Left cardiac atrium (tissue), 4 donors: ENCODE measurements at regions not wholly inside any gene's neighbourhood (a gene's known extent, or its start where the extent isn't known, plus 50 kb on each side); places are given as distances from the start of the nearest gene placed in this dataset.
"Not testable (repeated sequence)": the region's sequence is repeated elsewhere in the genome, so short reads cannot be mapped to it uniquely, and the experiment has no call there.

Experiments used
- ATAC-seq, 2 donors: fragments of 200-7000 bp; cut with Tn5 transposase; one replicate each; pipeline ENCODE4 v1.9.1; 2020; ENCODE audit warnings: mild to moderate bottlenecking in 2 of 2, moderate library complexity in 2 of 2
- DNase-seq: peaks from one replicate; pipeline ENCODE4 v3.0.0-alpha.2; 2020
- intact Hi-C, 2 donors: fragments of 100-400 bp; cut with DNase I; formaldehyde crosslinking; loops; one replicate each; pipeline versions ENCODE4 v1.14.1 to v1.15.1; 2022 to 2023
- donor health status: DM: no; HTN: yes; CAD: no.
- donor health status: DM: no; HTN: yes; CAD: no; lungs with severe emphysema.
- donor health status: DM: yes; HTN: yes; CAD: no.
- donor health status: Dilated cardiomyopathy.

- no peak for DNase-seq
- peak in 1 of 2 donors; percentile 68 for ATAC-seq
- intact Hi-C loops = no loop called here
These were observed 107.6 kb downstream of the THBS2 start for GRCh38 chr6:169145991-169146501.

GRCh38 chr6:169145496-169145895, 108.2 kb downstream of the THBS2 start:
- no peak for ATAC-seq
- DNase-seq = no peak
- intact Hi-C loops = no loop called here

- ATAC-seq (no peak), DNase-seq (no peak)
- intact Hi-C loops = no loop called here
These were observed 109.3 kb downstream of the THBS2 start for GRCh38 chr6:169144356-169144755.

- ATAC-seq (no peak), DNase-seq (no peak)
- intact Hi-C loops = no loop called here
These were observed 111.2 kb downstream of the THBS2 start for GRCh38 chr6:169142538-169142844.

GRCh38 chr6:169141671-169142537, 111.7 kb downstream of the THBS2 start:
- intact Hi-C loops = no loop called here
- ATAC-seq (peak; percentile 80 to 81), DNase-seq (no peak)

- no peak for ATAC-seq
- intact Hi-C loops = no loop called here
These were observed 112.6 kb downstream of the THBS2 start for GRCh38 chr6:169140986-169141495.

GRCh38 chr6:169139179-169139971, 114.3 kb downstream of the THBS2 start:
- ATAC-seq = no peak
- no peak for DNase-seq
- intact Hi-C loops = no loop called here

More at GRCh38 chr6:169140986-169141495, 112.6 kb downstream of the THBS2 start:
- no peak for DNase-seq

- intact Hi-C loops = no loop called here
- DNase-seq = no peak
- ATAC-seq = no peak
These were observed 121.2 kb downstream of the THBS2 start for GRCh38 chr6:169132352-169132940.

GRCh38 chr6:169131390-169131789, 122.3 kb downstream of the THBS2 start:
- ATAC-seq (no peak), DNase-seq (no peak)
- intact Hi-C loops = no loop called here

GRCh38 chr6:169130113-169130512, 123.5 kb downstream of the THBS2 start:
- ATAC-seq (no peak), DNase-seq (no peak)

GRCh38 chr6:169121013-169121412, 132.6 kb downstream of the THBS2 start:
- DNase-seq (no peak), ATAC-seq (no peak)
- intact Hi-C loops = no loop called here

More at GRCh38 chr6:169130113-169130512, 123.5 kb downstream of the THBS2 start:
- intact Hi-C loops = no loop called here

GRCh38 chr6:169119669-169120068, 134.0 kb downstream of the THBS2 start:
- ATAC-seq (no peak), DNase-seq (no peak)
- intact Hi-C loops = no loop called here

GRCh38 chr6:169118346-169118830, 135.3 kb downstream of the THBS2 start:
- no peak for ATAC-seq
- intact Hi-C loops = no loop called here
- DNase-seq = no peak

GRCh38 chr6:169117663-169118062, 136.0 kb downstream of the THBS2 start:
- intact Hi-C loops = no loop called here
- ATAC-seq (no peak), DNase-seq (no peak)

GRCh38 chr6:169115632-169116031, 138.0 kb downstream of the THBS2 start:
- ATAC-seq = peak in 1 of 2 donors; percentile 38
- intact Hi-C loops = no loop called here
- no peak for DNase-seq

GRCh38 chr6:169114632-169115031, 139.0 kb downstream of the THBS2 start:
- intact Hi-C loops, DNase-seq, ATAC-seq: not testable (repeated sequence)

GRCh38 chr6:169112483-169113320, 140.9 kb downstream of the THBS2 start:
- intact Hi-C loops = no loop called here
- no peak for ATAC-seq

GRCh38 chr6:169111203-169111602, 142.4 kb downstream of the THBS2 start:
- ATAC-seq (no peak), DNase-seq (no peak)
- intact Hi-C loops = no loop called here

More at GRCh38 chr6:169112483-169113320, 140.9 kb downstream of the THBS2 start:
- no peak for DNase-seq
